Kidney (tissue), 10 donors: ENCODE measurements at regions not wholly inside any gene's neighbourhood (a gene's known extent, or its start where the extent isn't known, plus 50 kb on each side); places are given as distances from the start of the nearest gene placed in this dataset.
"Not testable (repeated sequence)": the region's sequence is repeated elsewhere in the genome, so short reads cannot be mapped to it uniquely, and the experiment has no call there.

ENCODE experiments used
- DNase-seq, 5 donors: peaks; one replicate each; pipeline ENCODE4 v3.0.0-alpha.2; 2013 to 2020
- FAIRE-seq: peaks from 2 replicates; lab custom pipeline; 2012; peaks lifted over from hg19 to GRCh38; lab: Jason Lieb, UNC
- H3K27ac ChIP-seq, 2 donors: one replicate each; pipeline ENCODE4 v1.7.0; 2013; ENCODE audit warnings: low read depth in 2 of 2, low read length in 2 of 2, inconsistent platforms in 1 of 2
- H3K27me3 ChIP-seq: one replicate; pipeline ENCODE4 v1.7.1; 2013; ENCODE audit warnings: low read length, inconsistent platforms; ENCODE audit not compliant: control insufficient read depth, insufficient read depth
- H3K36me3 ChIP-seq, 3 donors: one replicate each; pipeline versions ENCODE4 v1.7.0 to v1.7.1; 2013; ENCODE audit warnings: low read length in 3 of 3, control low read depth in 1 of 3, inconsistent platforms in 1 of 3; ENCODE audit not compliant: insufficient read depth in 3 of 3, control insufficient read depth in 2 of 3
- H3K4me1 ChIP-seq, 3 donors: one replicate each; pipeline versions ENCODE4 v1.7.0 to v1.7.1; 2013; ENCODE audit warnings: low read length in 3 of 3, inconsistent platforms in 1 of 3, low read depth in 1 of 3; ENCODE audit not compliant: control insufficient read depth in 2 of 3, insufficient read depth in 2 of 3
- H3K4me3 ChIP-seq, 3 donors: one replicate each; pipeline versions ENCODE4 v1.7.0 to v1.8.1; 2013; ENCODE audit warnings: low read length in 3 of 3, control low read depth in 1 of 3, inconsistent platforms in 1 of 3
- H3K9ac ChIP-seq, 3 donors: one replicate each; pipeline versions ENCODE4 v1.7.0 to v1.7.1; 2013; ENCODE audit warnings: low read length in 3 of 3, control low read depth in 1 of 3, inconsistent platforms in 1 of 3
- H3K9me3 ChIP-seq, 3 donors: one replicate each; pipeline versions ENCODE4 v1.7.0 to v1.7.1; 2013; ENCODE audit warnings: low read length in 3 of 3, control low read depth in 1 of 3, inconsistent platforms in 1 of 3; ENCODE audit not compliant: control insufficient read depth in 2 of 3, insufficient read depth in 1 of 3
- intact Hi-C: fragments of 100-400 bp; cut with DNase I; formaldehyde crosslinking; loops from one replicate; pipeline ENCODE4 v1.11.1; 2022
- donor health status: control.
- donor health status: control.
- donor health status: DM: yes; HTN: yes; CAD: no.
- donor health status: Normal renal cell carcinoma (clear cell type).

GRCh38 chr12:9308163-9308562 is 100.0 kb upstream of the PZP start:
- FAIRE-seq, H3K27me3 ChIP-seq, H3K36me3 ChIP-seq, H3K9ac ChIP-seq, H3K4me3 ChIP-seq, H3K4me1 ChIP-seq, H3K9me3 ChIP-seq, H3K27ac ChIP-seq, intact Hi-C loops: not testable (repeated sequence)
- DNase-seq = peak in 1 of 5 donors; percentile 12

- H3K27me3 ChIP-seq, FAIRE-seq, H3K36me3 ChIP-seq, H3K27ac ChIP-seq, H3K9me3 ChIP-seq, H3K4me1 ChIP-seq, intact Hi-C loops, H3K4me3 ChIP-seq, H3K9ac ChIP-seq, DNase-seq: not testable (repeated sequence)
Observed at GRCh38 chr12:9307255-9307654, 99.1 kb upstream of the PZP start.

GRCh38 chr12:9306004-9306403 is 97.8 kb upstream of the PZP start:
- H3K4me3 ChIP-seq, H3K9me3 ChIP-seq, FAIRE-seq, H3K9ac ChIP-seq, H3K27ac ChIP-seq, H3K4me1 ChIP-seq, H3K27me3 ChIP-seq, H3K36me3 ChIP-seq, intact Hi-C loops: not testable (repeated sequence)
- peak in 1 of 5 donors; percentile 18 for DNase-seq

GRCh38 chr12:9304540-9304939 is 96.3 kb upstream of the PZP start:
- peak in 1 of 5 donors; percentile 32 for DNase-seq
- H3K36me3 ChIP-seq, H3K9me3 ChIP-seq, H3K27ac ChIP-seq, FAIRE-seq, H3K4me1 ChIP-seq, H3K9ac ChIP-seq, H3K27me3 ChIP-seq, H3K4me3 ChIP-seq, intact Hi-C loops: not testable (repeated sequence)

- FAIRE-seq, intact Hi-C loops, H3K9ac ChIP-seq, H3K27me3 ChIP-seq, H3K27ac ChIP-seq, H3K9me3 ChIP-seq, H3K36me3 ChIP-seq, H3K4me1 ChIP-seq, H3K4me3 ChIP-seq, DNase-seq: not testable (repeated sequence)
Observed at GRCh38 chr12:9295872-9296271, 87.7 kb upstream of the PZP start.

GRCh38 chr12:9294072-9294620 is 86.0 kb upstream of the PZP start:
- H3K9ac ChIP-seq, H3K36me3 ChIP-seq, FAIRE-seq, H3K4me3 ChIP-seq, H3K4me1 ChIP-seq, H3K27me3 ChIP-seq, H3K27ac ChIP-seq, intact Hi-C loops, H3K9me3 ChIP-seq: not testable (repeated sequence)
- DNase-seq = peak in 1 of 5 donors; percentile 67

GRCh38 chr12:9293391-9293790 is 85.2 kb upstream of the PZP start:
- DNase-seq, FAIRE-seq, H3K36me3 ChIP-seq, H3K9me3 ChIP-seq, intact Hi-C loops, H3K27me3 ChIP-seq, H3K4me1 ChIP-seq, H3K9ac ChIP-seq, H3K27ac ChIP-seq, H3K4me3 ChIP-seq: not testable (repeated sequence)

GRCh38 chr12:9289984-9290383 is 81.8 kb upstream of the PZP start:
- H3K27me3 ChIP-seq, H3K9ac ChIP-seq, intact Hi-C loops, H3K9me3 ChIP-seq, H3K27ac ChIP-seq, H3K4me3 ChIP-seq, H3K36me3 ChIP-seq, H3K4me1 ChIP-seq, FAIRE-seq, DNase-seq: not testable (repeated sequence)
